OCI-LY7 (cell line): ENCODE measurements at regions not wholly inside any gene's neighbourhood (a gene's known extent, or its start where the extent isn't known, plus 50 kb on each side); places are given as distances from the start of the nearest gene placed in this dataset.

ENCODE experiments used
- BruUV-seq: library from RNA; stranded (reverse); fragments of 400-500 nt; replicated peaks from 2 replicates; lab custom pipeline; 2021; lab: Mats Ljungman, UMichigan
- CTCF ChIA-PET: fragments of 300-600 bp; sonication (Branson Sonifier 250); formaldehyde crosslinking; loops from one replicate; lab custom pipeline; 2022; ENCODE audit warnings: antibody characterized with exemption; ENCODE audit not compliant: unreplicated experiment; lab: Charles Lee
- POLR2A ChIA-PET: fragments of 300-600 bp; sonication (Branson Sonifier 250); formaldehyde crosslinking; loops from one replicate; lab custom pipeline; 2022; ENCODE audit warnings: antibody characterized with exemption; lab: Charles Lee
- DNase-seq: peaks from one replicate; pipeline ENCODE4 v3.0.0-alpha.2; 2015; ENCODE audit warnings: low spot score
- H2AFZ ChIP-seq: fragments of 200-600 bp; sonication (generic), shearing (Covaris generic); 2 replicates; pipeline ENCODE4 v1.6.1; 2014; ENCODE audit warnings: mild to moderate bottlenecking, antibody characterized with exemption, low read length, moderate library complexity
- H3K27ac ChIP-seq: fragments of 200-600 bp; sonication (generic); 2 replicates; pipeline ENCODE4 v1.5.1; 2014; ENCODE audit warnings: mixed run types, low read depth, mild to moderate bottlenecking, moderate library complexity, low read length, inconsistent platforms; ENCODE audit not compliant: poor library complexity, severe bottlenecking
- H3K36me3 ChIP-seq: fragments of 200-600 bp; sonication (generic); 2 replicates; pipeline ENCODE4 v1.6.1; 2014; ENCODE audit warnings: mild to moderate bottlenecking, antibody characterized with exemption, low read length, moderate library complexity, mixed read lengths; ENCODE audit not compliant: insufficient read depth
- H3K4me1 ChIP-seq: fragments of 200-600 bp; sonication (generic); 2 replicates; pipeline ENCODE4 v1.5.1; 2014; ENCODE audit warnings: mild to moderate bottlenecking, low read length; ENCODE audit not compliant: insufficient read depth, poor library complexity, severe bottlenecking
- H3K4me2 ChIP-seq: fragments of 200-600 bp; sonication (generic); 2 replicates; pipeline ENCODE4 v1.6.1; 2014; ENCODE audit warnings: mild to moderate bottlenecking, low read length
- H3K4me3 ChIP-seq: fragments of 200-600 bp; sonication (generic); 2 replicates; pipeline ENCODE4 v1.5.1; 2014; ENCODE audit warnings: mild to moderate bottlenecking, low read depth, low read length; ENCODE audit not compliant: poor library complexity, severe bottlenecking
- H3K79me2 ChIP-seq: fragments of 200-600 bp; sonication (generic); 2 replicates; pipeline ENCODE4 v1.6.1; 2016; ENCODE audit warnings: low read depth, mild to moderate bottlenecking, low read length, moderate library complexity, mixed read lengths; ENCODE audit not compliant: insufficient read depth
- H3K9me2 ChIP-seq: fragments of 200-600 bp; sonication (generic); 2 replicates; pipeline ENCODE4 v1.6.1; 2016; ENCODE audit warnings: mild to moderate bottlenecking, low read length, mixed read lengths; ENCODE audit not compliant: insufficient read depth
- H3K9me3 ChIP-seq: fragments of 200-600 bp; sonication (generic); 2 replicates; pipeline ENCODE4 v1.6.1; 2014; ENCODE audit warnings: mild to moderate bottlenecking, mixed run types, low read length, mixed read lengths
- H4K20me1 ChIP-seq: fragments of 200-600 bp; sonication (generic); 2 replicates; pipeline ENCODE4 v1.6.1; 2014; ENCODE audit warnings: mild to moderate bottlenecking, antibody characterized with exemption, low read length, moderate library complexity, mixed read lengths; ENCODE audit not compliant: insufficient read depth
- EZH2phosphoT487 ChIP-seq: fragments of 200-600 bp; sonication (generic); IDR thresholded peaks from 2 replicates; pipeline ENCODE4 v1.6.1; 2018; ENCODE audit warnings: low read depth, borderline replicate concordance, mild to moderate bottlenecking, mixed run types, antibody characterized with exemption, low read length, moderate library complexity, mixed read lengths
- intact Hi-C: fragments of 100-400 bp; cut with micrococcal nuclease; formaldehyde crosslinking; loops from one replicate; pipeline ENCODE4 v1.10.0; 2022; ENCODE audit not compliant: unreplicated experiment
- TF ChIP-seq, protein P1 (sequence below): fragments of 200-600 bp; sonication (generic); conservative IDR thresholded peaks from 2 replicates; pipeline ENCODE4 v1.5.1; 2014; ENCODE audit warnings: mild to moderate bottlenecking, antibody characterized with exemption, low read length, moderate library complexity, mixed read lengths

DNA sequence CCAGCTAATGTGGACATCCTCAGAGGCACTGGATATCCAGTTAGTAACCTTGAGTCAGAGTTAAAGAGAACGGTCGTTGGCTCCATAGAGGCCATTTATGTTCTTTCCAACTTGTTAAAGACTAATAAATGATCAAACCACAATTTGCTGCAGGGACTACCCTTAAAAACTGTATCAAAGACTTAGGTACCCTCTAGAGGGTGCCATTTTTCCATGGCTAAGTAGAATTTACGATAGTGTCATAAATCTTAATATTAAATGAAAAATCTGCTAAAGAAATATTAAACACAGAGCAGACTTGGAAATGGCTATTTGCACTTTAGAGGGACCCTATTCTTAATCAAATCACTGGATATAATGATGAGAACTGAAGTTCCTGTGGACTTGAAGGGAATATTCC, 685.2 kb upstream of the CHORDC1 start:
- BruUV-seq: no TSS peak
- TF ChIP-seq, protein P1, sequence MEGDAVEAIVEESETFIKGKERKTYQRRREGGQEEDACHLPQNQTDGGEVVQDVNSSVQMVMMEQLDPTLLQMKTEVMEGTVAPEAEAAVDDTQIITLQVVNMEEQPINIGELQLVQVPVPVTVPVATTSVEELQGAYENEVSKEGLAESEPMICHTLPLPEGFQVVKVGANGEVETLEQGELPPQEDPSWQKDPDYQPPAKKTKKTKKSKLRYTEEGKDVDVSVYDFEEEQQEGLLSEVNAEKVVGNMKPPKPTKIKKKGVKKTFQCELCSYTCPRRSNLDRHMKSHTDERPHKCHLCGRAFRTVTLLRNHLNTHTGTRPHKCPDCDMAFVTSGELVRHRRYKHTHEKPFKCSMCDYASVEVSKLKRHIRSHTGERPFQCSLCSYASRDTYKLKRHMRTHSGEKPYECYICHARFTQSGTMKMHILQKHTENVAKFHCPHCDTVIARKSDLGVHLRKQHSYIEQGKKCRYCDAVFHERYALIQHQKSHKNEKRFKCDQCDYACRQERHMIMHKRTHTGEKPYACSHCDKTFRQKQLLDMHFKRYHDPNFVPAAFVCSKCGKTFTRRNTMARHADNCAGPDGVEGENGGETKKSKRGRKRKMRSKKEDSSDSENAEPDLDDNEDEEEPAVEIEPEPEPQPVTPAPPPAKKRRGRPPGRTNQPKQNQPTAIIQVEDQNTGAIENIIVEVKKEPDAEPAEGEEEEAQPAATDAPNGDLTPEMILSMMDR: no peak
- no peak for TF ChIP-seq EZH2phosphoT487
- H3K4me2 ChIP-seq: no peak overlapping the region

DNA sequence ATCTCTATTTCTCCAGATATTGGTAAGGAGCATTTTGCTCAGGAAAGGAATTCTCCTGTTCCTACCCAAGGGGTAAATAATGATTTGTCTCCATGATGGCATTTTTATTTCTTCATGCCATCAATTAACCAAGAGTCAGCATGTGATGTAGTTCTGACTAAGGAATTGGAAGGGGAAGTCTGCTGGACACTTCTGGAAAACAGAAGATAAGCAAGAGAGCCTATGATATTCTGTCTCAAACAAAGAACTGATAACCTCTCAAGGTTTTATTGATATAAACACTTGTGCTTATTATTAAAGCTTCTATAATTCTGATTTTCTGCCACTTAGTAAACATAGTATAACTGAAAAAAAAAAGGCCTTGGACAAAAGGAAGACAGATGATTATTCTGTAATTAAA, 673.0 kb upstream of the CHORDC1 start:
- CTCF ChIA-PET: no interaction called here
- POLR2A ChIA-PET: no interaction called here
- Histone ChIP-seq H3K27ac (no peak overlapping the region), H3K4me2 (no peak overlapping the region), H3K4me1 (no peaks in the 10 kb centered on the region), H2AFZ (no peak overlapping the region), H3K9me3 (no peaks in the 10 kb centered on the region), H3K4me3 (no peak overlapping the region), H4K20me1 (no peaks in the 10 kb centered on the region), H3K79me2 (no peaks in the 10 kb centered on the region), H3K9me2 (no peaks in the 10 kb centered on the region), H3K36me3 (no peaks in the 10 kb centered on the region)
- no TSS peak for BruUV-seq
- intact Hi-C loops: no loop called here
- TF ChIP-seq, protein P1: no peak
- TF ChIP-seq EZH2phosphoT487: no peak
- no peak for DNase-seq

More for the DNA sequence above, 685.2 kb upstream of the CHORDC1 start:
- ChIA-PET CTCF (no interaction called here), POLR2A (interaction anchor here (1.0 kb wide), 1 partner anchor 45 kb away, joined by 3 read pairs; no protein-coding TSS in a partner anchor)
- Histone ChIP-seq H4K20me1 (no peaks in the 10 kb centered on the region), H2AFZ (no peak overlapping the region), H3K9me2 (no peaks in the 10 kb centered on the region), H3K36me3 (no peaks in the 10 kb centered on the region), H3K79me2 (no peaks in the 10 kb centered on the region), H3K4me1 (no peaks in the 10 kb centered on the region), H3K9me3 (no peaks in the 10 kb centered on the region), H3K4me3 (no peak overlapping the region), H3K27ac (no peak overlapping the region)
- intact Hi-C loops: no loop called here
- no peak for DNase-seq

DNA sequence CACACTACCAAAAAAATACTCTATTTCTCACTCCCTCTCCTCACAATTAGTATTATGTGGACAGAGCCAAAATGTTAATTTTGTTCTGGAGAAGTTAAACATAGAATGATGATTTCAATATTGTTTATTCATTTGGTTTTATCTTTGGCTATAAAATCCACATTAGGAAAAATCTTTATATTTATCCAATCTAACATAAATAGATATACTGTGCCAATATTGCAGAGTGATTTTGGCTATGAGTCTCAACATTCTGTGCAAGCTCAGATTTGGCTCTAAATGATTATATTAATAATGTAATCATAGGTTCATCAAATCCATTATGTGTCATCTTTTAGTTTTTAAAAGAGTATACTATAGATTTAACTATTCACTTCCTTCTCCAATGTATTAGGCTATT, 667.5 kb upstream of the CHORDC1 start:
- Histone ChIP-seq H4K20me1 (no peaks in the 10 kb centered on the region), H3K36me3 (no peaks in the 10 kb centered on the region), H3K4me3 (no peak overlapping the region), H3K27ac (no peak overlapping the region), H3K4me2 (no peak overlapping the region), H3K79me2 (no peaks in the 10 kb centered on the region), H3K9me3 (no peaks in the 10 kb centered on the region), H3K4me1 (no peaks in the 10 kb centered on the region), H3K9me2 (no peaks in the 10 kb centered on the region), H2AFZ (no peak overlapping the region)
- no TSS peak for BruUV-seq
- intact Hi-C loops: no loop called here
- no peak for DNase-seq
- TF ChIP-seq EZH2phosphoT487: no peak
- TF ChIP-seq, protein P1: no peak
- POLR2A ChIA-PET: no interaction called here
- CTCF ChIA-PET: no interaction called here
